Amniotic stem cell (primary cell): ENCODE measurements at regions not wholly inside any gene's neighbourhood (a gene's known extent, or its start where the extent isn't known, plus 50 kb on each side); places are given as distances from the start of the nearest gene placed in this dataset.
"Not testable (repeated sequence)": the region's sequence is repeated elsewhere in the genome, so short reads cannot be mapped to it uniquely, and the experiment has no call there.

Experiments
- DNase-seq: peaks from one replicate; lab custom pipeline; 2025; lab: John Stamatoyannopoulos, UW

GRCh38 chr2:83155826-83156225 is 1303.3 kb downstream of the SUCLG1 start:
- DNase-seq, result no peak

DNA sequence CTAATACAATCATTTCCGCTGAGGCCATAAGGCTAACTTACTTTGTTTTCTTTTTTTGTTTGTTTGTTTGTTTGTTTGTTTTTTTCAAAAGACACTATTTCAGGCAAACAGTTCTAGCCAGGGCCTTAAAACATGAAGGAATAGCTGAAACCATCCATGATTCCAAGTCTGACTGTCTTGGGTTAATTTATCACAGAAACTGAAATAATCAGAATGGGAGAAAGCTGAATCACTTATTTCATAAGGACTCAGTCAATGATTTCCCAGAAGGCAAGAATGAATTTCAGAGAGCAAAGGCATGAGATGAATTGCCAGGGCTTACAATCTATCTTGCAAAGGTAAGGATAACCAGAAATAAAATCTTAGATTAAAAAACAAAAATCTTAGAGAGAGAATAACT is 1315.1 kb downstream of the SUCLG1 start:
- no peak for DNase-seq

DNA sequence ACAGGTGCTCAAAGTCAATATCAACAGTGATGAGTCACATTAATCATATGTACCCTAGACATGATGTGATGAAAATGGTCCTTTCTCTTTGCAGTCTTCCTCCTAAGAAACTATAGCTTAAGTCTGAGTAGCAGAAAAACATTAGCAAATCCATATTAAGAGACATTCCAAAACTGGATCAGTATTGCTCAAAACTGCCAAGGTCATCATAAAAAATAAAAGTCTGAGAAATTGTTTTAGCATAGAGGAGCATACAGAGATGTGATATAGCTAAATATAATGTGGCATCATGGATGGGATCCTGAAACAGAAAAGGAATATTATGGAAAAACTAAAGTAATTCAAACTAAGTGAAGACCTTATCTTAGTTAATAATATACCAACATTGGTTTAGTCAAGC is 1316.1 kb downstream of the SUCLG1 start:
- DNase-seq, result no peak

DNA sequence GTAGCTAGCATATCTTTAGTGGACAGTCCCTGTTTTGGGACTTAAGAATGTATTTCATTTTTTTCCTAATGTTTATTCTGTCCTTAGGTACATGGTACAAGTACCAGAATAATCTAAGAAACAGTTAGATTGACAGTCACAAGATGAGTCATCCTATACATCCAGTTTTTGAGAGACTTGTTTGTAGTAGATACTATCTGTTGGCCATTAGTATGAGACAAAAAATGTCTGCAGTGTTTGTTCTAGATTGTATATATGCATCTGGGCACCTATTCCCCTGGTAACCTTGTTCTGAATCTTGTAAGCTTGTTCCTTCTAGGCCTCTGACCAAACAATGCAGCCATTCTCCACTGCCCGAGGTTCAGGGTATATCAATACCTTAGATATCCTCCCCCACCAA is 1343.5 kb downstream of the SUCLG1 start:
- DNase-seq, result no peak

DNA sequence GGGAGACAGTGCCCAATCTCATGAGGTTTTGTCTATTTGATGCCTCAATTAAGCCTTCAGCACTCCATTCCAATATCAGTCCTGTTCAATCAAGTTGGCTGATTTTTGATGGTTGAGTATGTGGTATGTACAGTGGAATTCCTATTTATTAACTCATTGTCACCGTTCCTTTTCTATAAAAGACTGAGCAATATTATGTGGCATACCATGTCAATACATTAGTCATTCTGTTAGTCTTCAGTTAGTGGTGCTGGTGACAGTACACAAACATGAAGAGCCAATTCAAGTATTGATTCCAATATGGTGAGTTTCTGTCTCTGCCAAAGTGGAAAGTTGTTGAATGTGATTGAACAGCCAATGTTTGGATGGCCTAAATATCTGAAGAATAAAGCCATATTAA is 1343.9 kb downstream of the SUCLG1 start:
- DNase-seq, result no peak

- no peak for DNase-seq
Observed at GRCh38 chr2:83113953-83114352, 1345.1 kb downstream of the SUCLG1 start.

- DNase-seq, result no peak
Observed at GRCh38 chr2:83112858-83113257, 1346.2 kb downstream of the SUCLG1 start.

DNA sequence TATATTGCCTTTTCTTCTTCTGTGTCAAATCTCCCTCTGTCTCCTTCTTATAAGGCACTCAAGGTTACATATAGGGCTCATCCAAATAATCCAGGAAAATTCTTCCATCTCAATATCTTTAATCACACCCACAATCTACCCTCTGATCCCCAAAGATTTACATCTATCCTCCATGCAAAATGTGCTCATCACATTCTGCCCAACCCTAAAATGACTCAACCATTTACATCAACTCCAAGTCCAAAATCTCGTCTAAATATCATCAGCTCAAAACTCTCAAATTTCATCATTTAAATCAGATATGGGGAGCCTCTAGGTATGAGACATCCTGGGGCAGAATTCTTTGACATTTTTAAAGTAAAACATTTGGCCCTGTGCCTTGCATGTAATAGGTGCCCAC is 1349.8 kb downstream of the SUCLG1 start:
- no peak for DNase-seq

GRCh38 chr2:83106853-83107252 is 1352.2 kb downstream of the SUCLG1 start:
- no peak for DNase-seq

GRCh38 chr2:83104202-83104601 is 1354.9 kb downstream of the SUCLG1 start:
- DNase-seq, result no peak

DNA sequence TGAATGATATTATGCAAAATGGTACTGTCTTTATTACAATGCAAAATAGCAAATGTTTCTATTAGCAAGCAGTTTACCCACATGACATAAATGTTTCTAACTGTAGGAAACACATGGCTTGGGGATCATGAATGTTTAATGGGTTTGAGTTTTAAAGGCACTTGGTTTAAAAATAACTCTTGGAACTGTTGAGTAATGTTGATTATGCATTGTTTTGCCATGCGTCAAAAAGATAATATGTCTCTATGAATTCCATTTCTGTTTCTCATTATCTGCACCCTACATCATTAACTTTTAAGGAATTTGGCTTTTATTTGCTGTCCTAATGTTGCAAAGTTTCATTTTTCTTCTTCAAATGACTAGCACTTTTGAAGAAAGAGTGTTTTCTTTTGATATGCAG is 1355.5 kb downstream of the SUCLG1 start:
- peak; percentile 73 for DNase-seq

DNA sequence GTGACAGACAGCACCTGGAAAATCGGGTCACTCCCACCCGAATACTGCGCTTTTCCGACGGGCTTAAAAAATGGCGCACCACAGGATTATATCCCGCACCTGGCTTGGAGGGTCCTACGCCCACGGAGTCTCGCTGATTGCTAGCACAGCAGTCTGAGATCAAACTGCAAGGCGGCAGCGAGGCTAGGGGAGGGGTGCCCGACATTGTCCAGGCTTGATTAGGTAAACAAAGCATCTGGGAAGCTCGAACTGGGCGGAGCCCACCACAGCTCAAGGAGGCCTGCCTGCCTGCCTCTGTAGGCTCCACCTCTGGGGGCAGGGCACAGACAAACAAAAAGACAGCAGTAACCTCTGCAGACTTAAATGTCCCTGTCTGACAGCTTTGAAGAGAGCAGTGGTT is 1370.0 kb downstream of the SUCLG1 start:
- not testable (repeated sequence) for DNase-seq

GRCh38 chr2:83085869-83086268 is 1373.2 kb downstream of the SUCLG1 start:
- no peak for DNase-seq

GRCh38 chr2:83081826-83082690 is 1377.0 kb downstream of the SUCLG1 start:
- DNase-seq, result peak; percentile 3

DNA sequence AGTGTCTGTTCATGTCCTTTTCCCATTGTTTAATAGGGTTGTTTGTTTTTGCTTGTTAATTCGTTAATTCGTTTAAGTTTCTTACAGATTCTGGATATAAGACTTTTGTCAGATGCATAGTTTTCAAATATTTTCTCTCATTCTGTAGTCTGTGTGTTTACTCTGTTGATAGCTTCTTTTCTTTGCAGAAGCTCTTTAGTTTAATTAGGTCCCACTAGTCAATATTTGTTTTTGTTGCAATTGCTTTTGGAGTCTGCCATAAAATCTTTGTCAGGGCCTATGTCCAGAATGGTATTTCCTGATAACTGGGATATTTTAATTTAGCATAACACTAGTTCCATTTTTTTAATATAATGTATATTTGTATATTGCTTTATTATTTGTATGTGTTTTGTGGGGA is 1380.1 kb downstream of the SUCLG1 start:
- no peak for DNase-seq

GRCh38 chr2:83072767-83073166 is 1386.3 kb downstream of the SUCLG1 start:
- DNase-seq, result no peak

- DNase-seq, result no peak
Observed at GRCh38 chr2:83071914-83072313, 1387.2 kb downstream of the SUCLG1 start.

DNA sequence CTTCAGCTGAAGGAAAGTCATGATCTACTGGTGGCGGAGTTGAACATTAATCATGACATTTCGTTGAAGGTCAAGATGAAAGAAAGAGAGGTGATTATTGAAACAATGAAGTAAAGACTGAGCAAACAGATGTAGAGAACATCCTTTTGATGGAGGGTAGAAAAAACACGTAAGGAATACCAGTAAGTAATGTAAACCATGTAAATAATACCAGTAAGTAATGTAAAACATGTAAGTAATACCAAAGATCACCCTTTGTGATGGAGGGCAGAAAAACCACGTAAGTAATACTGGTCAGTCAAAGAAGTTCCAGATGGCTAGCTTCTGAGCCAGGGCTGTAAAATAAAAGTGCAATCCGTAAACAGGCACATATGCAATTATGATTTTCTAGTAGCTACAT is 1387.7 kb downstream of the SUCLG1 start:
- DNase-seq, result no peak

GRCh38 chr2:83069724-83070123 is 1389.4 kb downstream of the SUCLG1 start:
- no peak for DNase-seq

DNA sequence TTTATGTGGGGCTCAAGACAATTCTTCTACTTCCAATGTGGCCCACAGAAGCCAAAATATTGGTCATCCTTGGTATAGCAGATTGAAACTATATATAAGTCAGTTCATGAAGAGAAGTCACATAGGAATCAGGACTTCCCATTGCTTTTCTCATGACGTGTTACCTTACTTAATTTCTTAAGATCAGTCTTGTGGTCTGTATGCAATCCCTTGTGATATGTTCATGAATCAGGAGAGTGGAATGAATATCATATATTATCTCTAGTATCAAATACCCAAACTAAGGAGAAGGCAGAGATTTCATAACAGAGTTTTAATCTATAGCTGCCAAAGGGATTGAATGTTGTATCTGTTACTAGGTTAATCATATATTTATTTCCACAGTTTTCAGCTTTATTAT is 1390.4 kb downstream of the SUCLG1 start:
- no peak for DNase-seq

GRCh38 chr2:83067947-83068346 is 1391.1 kb downstream of the SUCLG1 start:
- no peak for DNase-seq

- DNase-seq, result no peak
Observed at GRCh38 chr2:83063933-83064332, 1395.1 kb downstream of the SUCLG1 start.

DNA sequence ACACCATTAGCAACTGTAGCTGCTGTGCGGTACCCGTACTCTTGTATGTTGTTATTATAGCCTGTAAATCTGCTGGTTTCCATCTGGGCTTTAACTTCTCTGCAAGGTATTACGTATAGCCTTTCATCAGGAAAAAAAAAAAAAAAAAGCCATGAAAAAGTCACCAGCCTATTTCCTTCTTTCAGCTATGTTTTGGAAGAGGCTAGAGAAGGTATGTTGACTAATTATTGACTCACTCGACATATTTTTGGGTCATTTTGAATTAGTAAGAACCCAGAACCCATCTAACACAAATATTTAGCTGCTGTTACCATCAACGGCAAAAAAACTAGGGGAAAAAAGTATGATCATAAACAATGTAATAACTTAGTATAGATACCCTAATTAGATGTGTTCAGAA is 1395.6 kb downstream of the SUCLG1 start:
- DNase-seq, result no peak

- no peak for DNase-seq
Observed at GRCh38 chr2:83058683-83059082, 1400.4 kb downstream of the SUCLG1 start.
